Lower leg skin (tissue), 3 donors: ENCODE measurements at regions not wholly inside any gene's neighbourhood (a gene's known extent, or its start where the extent isn't known, plus 50 kb on each side); places are given as distances from the start of the nearest gene placed in this dataset.

Source experiments
- CTCF ChIP-seq, 3 donors: fragments of 450-650 bp; IDR thresholded peaks; one replicate each; pipeline ENCODE4 v1.5.1; 2016; ENCODE audit warnings: antibody characterized with exemption in 3 of 3, mild to moderate bottlenecking in 3 of 3, moderate library complexity in 2 of 3
- POLR2A ChIP-seq, 2 donors: fragments of 450-650 bp; IDR thresholded peaks; one replicate each; pipeline ENCODE4 v1.6.1; 2016 to 2017; ENCODE audit warnings: antibody characterized with exemption in 2 of 2, mild to moderate bottlenecking in 1 of 2, moderate library complexity in 1 of 2

DNA sequence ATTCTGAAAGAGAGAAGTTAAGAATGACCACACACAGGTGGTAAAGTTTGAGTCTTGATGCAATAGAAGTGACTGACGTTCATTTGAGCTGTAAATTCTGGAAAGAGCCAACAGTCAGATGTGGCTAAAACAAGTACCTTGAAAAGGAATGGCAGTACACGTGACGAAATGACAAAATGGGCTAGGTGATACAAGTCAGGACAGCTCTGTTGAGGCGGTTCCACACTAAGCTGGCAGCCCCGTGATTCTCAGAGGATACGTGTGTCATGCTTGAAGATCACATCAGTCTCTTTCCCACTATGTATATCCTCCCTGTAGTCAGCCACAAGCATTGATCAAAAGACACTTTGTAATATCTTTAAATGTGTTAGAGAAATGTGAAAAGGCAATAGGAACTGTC, 881.3 kb upstream of the ADGRL2 start:
- TF ChIP-seq CTCF (IDR thresholded peaks at IDR 0.05), result no peak
- no peak for TF ChIP-seq POLR2A (IDR thresholded peaks at IDR 0.05)
